HG02970 (cell line): ENCODE measurements at regions not wholly inside any gene's neighbourhood (a gene's known extent, or its start where the extent isn't known, plus 50 kb on each side); places are given as distances from the start of the nearest gene placed in this dataset.

ENCODE experiments used
- ATAC-seq: cut with Tn5 transposase; IDR thresholded peaks from one replicate; pipeline ENCODE4 v1.9.1; 2021; ENCODE audit warnings: mild to moderate bottlenecking, moderate library complexity, moderate number of reproducible peaks; ENCODE audit not compliant: unreplicated experiment, low FRiP score

GRCh38 chr6:153801917-153802316, 237.1 kb upstream of the OPRM1 start:
- ATAC-seq, result no peak

DNA sequence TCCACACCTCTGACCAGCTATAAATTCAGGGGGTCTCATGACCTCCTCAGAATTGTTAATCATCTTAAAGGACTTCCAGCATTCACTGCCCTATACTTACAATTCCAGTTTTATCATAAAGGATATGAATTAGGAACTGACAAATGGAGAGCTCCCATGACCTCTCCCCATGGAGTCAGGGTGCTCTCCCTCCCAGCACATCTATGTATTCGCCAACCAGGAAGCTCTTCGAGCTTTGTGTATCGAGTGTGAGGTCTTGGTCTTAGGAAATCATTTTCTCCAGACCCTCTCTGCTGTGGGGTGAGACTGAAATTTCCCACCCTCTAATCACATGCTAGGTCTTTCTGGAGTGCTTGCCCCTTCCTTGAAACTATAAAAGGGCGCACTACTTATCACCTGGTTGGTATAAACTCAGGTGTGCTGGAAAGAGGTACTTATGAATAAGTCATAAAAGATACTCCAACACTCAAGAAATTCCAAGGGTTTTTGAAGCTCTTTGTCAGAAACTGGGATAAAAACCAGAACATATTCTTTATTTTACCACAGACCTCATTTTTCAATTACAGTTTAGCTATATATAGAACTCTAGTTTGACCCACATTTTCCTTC, 238.4 kb upstream of the OPRM1 start:
- no peak for ATAC-seq

DNA sequence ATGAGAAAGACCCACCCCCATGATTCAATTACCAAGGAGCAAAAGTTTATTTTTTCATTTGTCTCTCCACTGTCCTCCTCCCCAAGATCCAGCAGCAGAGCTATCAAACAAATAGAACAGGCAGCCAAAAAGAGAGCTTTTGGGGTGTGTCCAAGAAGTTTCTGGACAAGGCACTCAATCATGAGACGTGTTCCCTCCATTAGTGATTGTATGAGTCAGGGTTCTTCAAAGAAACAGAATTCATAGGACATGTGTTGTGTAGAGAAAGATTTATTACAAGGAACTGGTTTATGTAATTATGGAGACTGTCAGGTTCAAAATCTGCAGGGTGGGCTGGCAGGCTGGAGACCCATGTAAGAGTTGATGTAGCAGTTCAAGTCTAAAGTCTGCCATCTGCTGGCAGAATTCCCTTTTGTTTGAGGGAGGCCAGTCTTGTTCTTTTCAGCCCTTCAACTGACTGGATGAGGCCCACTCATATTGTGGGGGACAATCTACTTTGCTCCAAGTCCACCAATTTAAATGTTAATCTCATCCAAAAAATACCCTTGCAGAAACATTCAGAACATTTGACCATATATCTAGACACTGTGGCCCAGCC, 248.1 kb upstream of the OPRM1 start:
- no peak for ATAC-seq

DNA sequence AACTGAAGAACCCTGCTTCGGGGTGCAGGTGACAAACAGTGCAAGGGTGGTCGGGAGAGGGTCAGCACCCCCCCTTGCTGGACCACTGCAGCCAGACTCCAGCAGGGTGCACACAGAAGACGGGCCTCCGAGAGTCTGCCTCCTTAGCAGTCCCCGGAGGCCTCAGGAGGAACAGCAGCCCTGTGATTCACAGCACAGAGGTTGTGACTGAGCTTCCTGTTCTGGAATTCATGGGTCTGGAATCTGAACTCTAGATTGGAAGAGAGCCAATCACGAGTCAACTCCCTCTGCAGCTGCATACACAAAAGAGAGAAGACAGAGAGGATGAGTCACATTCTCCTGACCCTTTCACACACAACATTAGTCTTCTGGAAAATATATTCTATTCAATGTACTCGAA, 249.0 kb upstream of the OPRM1 start:
- no peak for ATAC-seq

DNA sequence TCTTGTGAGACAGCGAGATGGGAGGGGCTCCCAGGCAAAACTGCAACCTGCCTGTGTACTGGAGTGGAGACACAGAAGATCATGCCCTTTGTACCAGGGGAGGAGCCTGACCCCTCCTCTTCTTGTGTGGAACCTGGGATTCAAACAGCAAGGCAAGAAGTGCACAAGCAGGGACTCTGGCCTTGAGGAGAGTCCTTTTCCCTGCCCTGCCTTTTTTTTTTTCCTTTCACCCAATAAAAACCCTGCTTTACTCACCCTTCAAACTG, 251.8 kb upstream of the OPRM1 start:
- no peak for ATAC-seq

- ATAC-seq, result no peak
Measured at GRCh38 chr6:153781306-153781705, 257.7 kb upstream of the OPRM1 start.

GRCh38 chr6:153780011-153780410, 259.0 kb upstream of the OPRM1 start:
- no peak for ATAC-seq

- no peak for ATAC-seq
Measured at GRCh38 chr6:153778216-153778615, 260.8 kb upstream of the OPRM1 start.

GRCh38 chr6:153771577-153771976, 267.5 kb upstream of the OPRM1 start:
- no peak for ATAC-seq

DNA sequence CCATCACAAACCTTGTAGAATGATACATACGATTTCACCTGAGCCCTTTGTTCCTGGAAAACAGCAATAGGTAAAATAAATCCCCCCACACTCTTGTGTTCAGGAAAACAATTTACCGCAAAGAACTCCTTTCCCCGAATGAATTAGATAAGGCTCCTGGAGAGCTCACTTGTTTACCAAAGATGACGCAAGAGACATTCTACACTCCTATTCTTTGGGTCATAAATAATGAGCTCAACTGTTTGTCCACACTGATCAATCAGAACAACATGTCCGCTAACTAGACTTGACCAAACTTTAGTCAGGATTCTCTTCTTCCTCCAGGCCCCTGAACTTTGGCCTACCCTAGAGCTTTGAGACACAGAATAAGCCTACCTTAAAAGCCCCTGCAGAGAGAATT, 271.9 kb upstream of the OPRM1 start:
- ATAC-seq, result no peak

DNA sequence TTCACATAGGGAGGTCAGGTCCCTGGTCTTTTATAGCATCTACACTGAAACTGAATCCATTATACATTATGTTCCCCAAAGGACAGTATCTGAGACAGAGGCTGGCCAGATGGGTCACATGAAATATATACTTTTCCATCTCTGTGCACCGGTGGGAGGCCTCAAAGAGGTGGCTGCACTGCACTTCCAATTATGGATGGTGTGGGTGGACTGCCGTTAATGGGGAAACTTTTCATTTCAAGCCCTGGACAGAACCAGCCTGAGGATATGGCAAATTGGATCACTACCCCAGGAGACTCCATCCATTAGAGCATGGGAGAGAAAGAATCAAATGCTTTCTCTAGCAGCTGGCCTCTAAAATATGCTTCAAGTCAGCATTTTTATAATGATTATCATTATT, 280.5 kb upstream of the OPRM1 start:
- ATAC-seq, result no peak

- no peak for ATAC-seq
Measured at GRCh38 chr6:153735761-153736160, 303.3 kb upstream of the OPRM1 start.

DNA sequence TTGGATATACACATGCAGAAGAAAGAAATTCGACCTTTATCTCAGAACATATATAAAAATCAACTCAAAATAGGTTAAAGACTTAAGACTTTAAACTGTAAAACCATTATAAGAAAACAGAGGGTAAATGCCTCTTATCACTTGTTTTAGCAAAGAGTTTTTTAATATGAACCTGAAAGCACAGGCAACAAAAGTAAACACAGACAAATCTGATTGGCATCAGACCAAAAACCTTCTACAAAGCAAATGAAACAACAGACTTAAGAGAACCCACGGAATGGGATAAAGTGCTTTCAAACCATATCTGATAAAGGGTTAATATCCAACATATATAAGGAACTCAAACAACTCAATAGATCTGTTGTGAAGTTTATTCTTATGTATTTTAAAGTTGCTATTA, 309.9 kb upstream of the OPRM1 start:
- ATAC-seq, result no peak

DNA sequence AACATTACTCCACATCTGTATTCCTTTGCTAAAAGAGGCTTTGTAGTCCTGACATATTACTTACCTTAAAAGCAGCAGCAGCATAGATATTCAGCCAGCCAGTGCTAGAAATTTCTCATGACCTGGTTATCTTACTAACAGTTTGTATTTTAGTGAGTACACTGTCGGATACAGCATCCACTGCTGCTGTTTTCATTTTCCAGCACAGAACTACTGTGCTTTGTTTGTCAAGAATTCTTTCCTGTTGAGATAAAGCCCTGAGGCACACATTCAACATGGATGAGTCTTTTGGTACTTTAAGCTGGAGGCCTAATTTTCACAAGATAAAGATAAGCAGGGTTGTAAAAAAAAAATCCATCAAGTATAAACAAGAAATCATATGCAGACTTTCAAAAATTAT, 311.2 kb upstream of the OPRM1 start:
- no peak for ATAC-seq

DNA sequence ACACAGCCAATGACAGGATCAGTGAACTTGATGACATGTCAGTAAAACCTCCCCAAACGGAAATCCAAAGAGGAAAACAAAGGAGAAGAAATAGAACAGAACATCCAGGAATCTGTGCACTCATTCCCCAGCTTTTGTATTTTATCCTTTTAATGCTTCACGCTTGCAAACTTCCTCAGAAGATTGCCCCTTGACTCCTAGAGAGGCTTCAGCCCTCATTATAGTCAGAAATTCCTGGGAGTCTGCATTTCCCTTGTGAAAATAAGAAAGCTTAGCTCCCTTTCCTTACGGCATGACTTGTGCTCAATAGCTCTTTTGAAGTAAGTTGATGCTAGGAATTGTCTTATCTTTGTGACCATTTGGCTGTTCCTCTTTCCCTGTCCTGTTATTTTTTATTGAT, 313.6 kb upstream of the OPRM1 start:
- ATAC-seq, result no peak

GRCh38 chr6:153720732-153721131, 318.3 kb upstream of the OPRM1 start:
- ATAC-seq, result no peak

- ATAC-seq, result no peak
Measured at GRCh38 chr6:153705429-153705828, 333.6 kb upstream of the OPRM1 start.

GRCh38 chr6:153702671-153703070, 336.4 kb upstream of the OPRM1 start:
- no peak for ATAC-seq

GRCh38 chr6:153698637-153699036, 340.4 kb upstream of the OPRM1 start:
- no peak for ATAC-seq

- no peak for ATAC-seq
Measured at GRCh38 chr6:153698001-153698400, 341.0 kb upstream of the OPRM1 start.

GRCh38 chr6:153677522-153677921, 361.5 kb upstream of the OPRM1 start:
- ATAC-seq, result no peak

DNA sequence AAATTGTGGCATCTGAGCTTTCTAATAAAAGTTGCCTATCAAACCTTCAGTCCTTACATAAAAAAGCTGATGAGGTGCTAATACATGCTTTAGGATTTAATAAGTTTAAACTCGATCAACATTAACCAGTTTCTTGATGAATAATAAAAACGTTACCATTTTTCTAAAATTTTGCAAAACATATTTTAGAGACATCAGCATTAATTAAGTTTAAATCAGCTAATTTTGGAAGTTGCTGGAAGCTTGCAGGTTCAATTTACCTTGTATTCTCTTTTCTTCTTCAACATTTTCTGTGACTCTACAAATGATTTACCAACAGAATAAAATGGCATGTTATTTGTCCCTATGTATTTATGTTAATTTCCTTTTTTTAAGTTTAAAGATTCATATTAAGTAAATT, 365.3 kb upstream of the OPRM1 start:
- ATAC-seq, result no peak

- no peak for ATAC-seq
Measured at GRCh38 chr6:153673225-153673624, 365.8 kb upstream of the OPRM1 start.
